ENCODE measurements at regions not wholly inside any gene's neighbourhood (a gene's known extent, or its start where the extent isn't known, plus 50 kb on each side); places are given as distances from the start of the nearest gene placed in this dataset.

DNA sequence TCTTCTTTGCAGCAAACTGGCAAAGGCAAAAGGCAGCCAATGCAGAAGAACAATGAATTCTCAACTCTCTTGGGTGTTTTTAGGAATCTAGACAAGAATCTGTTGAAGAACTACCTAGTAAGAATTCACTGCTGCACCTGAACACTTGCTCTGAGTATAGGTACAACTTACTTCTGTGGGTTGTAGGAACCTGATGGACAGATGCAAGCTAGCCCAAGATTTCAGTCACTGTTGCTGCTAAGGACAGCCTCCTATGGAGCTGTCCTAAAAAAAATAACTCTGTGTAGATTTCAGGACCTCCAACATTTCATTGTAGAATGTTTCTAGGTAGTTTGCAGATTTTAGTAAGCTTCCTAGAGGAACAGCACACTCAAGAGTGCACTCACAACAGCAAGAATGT, 363.5 kb downstream of the CBLN2 start:
- no peak for TF ChIP-seq EZH2 (optimal IDR thresholded peaks at IDR 0.05; ENCODE audit: low read depth, low read length)
- TF ChIP-seq, protein P1, sequence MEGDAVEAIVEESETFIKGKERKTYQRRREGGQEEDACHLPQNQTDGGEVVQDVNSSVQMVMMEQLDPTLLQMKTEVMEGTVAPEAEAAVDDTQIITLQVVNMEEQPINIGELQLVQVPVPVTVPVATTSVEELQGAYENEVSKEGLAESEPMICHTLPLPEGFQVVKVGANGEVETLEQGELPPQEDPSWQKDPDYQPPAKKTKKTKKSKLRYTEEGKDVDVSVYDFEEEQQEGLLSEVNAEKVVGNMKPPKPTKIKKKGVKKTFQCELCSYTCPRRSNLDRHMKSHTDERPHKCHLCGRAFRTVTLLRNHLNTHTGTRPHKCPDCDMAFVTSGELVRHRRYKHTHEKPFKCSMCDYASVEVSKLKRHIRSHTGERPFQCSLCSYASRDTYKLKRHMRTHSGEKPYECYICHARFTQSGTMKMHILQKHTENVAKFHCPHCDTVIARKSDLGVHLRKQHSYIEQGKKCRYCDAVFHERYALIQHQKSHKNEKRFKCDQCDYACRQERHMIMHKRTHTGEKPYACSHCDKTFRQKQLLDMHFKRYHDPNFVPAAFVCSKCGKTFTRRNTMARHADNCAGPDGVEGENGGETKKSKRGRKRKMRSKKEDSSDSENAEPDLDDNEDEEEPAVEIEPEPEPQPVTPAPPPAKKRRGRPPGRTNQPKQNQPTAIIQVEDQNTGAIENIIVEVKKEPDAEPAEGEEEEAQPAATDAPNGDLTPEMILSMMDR (IDR thresholded peaks at IDR 0.05; ENCODE audit: low read length): no peak
